ENCODE measurements at regions not wholly inside any gene's neighbourhood (a gene's known extent, or its start where the extent isn't known, plus 50 kb on each side); places are given as distances from the start of the nearest gene placed in this dataset.
"Not testable (repeated sequence)": the region's sequence is repeated elsewhere in the genome, so short reads cannot be mapped to it uniquely, and the experiment has no call there.

DNA sequence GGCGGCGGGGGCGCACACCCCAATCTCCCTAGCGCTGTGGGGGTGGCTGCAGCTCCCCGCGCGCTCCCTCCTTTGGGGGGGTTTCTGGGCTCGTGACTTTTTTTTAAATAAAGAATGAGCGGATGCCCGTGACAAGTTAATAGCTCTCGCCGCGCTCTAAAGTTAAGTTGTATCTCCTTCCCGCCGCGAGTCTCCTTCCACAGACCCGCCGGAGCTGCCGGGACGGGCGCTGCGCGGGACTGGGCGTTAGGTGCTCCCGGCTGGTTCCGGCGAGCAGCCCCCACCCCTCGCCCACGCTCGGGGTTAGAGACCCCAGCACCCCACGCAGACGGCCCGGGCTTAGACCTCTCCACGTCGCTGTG is 82.6 kb upstream of the HMGA2 start:
- no peak for TF ChIP-seq EZH2phosphoT487 (conservative IDR thresholded peaks at IDR 0.05; ENCODE audit: low read length)
- TF ChIP-seq, protein P1, sequence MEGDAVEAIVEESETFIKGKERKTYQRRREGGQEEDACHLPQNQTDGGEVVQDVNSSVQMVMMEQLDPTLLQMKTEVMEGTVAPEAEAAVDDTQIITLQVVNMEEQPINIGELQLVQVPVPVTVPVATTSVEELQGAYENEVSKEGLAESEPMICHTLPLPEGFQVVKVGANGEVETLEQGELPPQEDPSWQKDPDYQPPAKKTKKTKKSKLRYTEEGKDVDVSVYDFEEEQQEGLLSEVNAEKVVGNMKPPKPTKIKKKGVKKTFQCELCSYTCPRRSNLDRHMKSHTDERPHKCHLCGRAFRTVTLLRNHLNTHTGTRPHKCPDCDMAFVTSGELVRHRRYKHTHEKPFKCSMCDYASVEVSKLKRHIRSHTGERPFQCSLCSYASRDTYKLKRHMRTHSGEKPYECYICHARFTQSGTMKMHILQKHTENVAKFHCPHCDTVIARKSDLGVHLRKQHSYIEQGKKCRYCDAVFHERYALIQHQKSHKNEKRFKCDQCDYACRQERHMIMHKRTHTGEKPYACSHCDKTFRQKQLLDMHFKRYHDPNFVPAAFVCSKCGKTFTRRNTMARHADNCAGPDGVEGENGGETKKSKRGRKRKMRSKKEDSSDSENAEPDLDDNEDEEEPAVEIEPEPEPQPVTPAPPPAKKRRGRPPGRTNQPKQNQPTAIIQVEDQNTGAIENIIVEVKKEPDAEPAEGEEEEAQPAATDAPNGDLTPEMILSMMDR (IDR thresholded peaks at IDR 0.05; ENCODE audit: insufficient read depth, low read length, poor library complexity, severe bottlenecking) = no peak
- no peaks in the 10 kb centered on the region for H3K27me3 ChIP-seq (ENCODE audit: low read length)

DNA sequence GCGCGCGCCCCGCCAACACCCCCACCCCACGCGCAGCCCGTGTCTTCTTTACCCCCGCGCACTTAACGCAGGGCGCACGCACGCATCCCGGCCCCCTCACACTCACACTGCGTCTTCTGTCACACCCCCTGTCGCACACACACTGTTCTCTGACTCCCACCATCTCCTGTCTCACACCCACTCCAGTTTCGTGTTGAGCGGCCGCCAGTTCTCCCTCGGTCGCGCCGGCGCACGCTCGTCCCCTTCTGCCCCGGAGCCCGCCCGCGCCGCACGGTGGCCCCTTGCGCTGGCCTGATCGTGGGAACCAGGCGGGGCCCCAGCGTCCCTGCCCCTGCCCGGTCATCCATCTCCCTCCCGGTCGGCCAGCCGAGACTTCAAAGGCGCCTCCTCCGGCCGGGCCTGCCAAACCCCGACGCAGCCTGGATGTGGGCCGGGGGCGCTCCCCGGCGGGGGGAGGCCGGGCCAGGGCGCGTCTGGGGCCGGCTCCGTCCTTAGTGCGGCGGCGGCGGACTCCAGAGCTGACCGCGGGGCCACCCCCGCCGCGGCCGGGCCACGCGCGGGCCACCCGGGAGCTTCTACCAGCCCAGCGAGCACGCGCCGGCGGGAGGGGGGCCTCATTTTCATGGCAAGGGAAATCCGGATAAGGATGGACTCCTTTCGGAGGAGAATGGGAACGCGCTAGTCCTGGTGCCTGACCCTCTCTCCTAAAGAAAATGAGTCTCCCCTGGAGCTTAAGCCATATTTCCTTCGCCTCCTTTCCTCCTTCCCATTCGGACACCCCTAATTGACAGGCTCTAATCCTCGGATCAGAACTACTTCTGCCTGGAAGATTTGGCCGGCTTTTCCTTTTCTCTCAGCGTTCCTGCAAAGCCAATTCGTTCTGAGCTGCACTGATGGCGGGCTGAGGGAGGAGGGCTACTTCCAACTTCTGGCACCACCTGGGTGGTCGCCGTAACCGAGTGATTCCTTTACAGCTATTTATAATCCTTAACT is 82.0 kb upstream of the HMGA2 start:
- H3K9ac ChIP-seq (ENCODE audit: low read length) = no peak overlapping the region
- TF ChIP-seq, protein P1 (IDR thresholded peaks at IDR 0.05; ENCODE audit: insufficient read depth, low read length, poor library complexity, severe bottlenecking) = no peak
- no peak for TF ChIP-seq EZH2phosphoT487 (conservative IDR thresholded peaks at IDR 0.05; ENCODE audit: low read length)
- no peak overlapping the region for H3K27ac ChIP-seq (ENCODE audit: low read depth, low read length)
- H3K4me3 ChIP-seq (ENCODE audit: insufficient read depth, low read length, poor library complexity, severe bottlenecking) = no peak overlapping the region
- no peak overlapping the region for H2AFZ ChIP-seq (ENCODE audit: low read depth, low read length, severe bottlenecking)
- H3F3A ChIP-seq (ENCODE audit: insufficient read depth) = no peaks in the 10 kb centered on the region
- no peaks in the 10 kb centered on the region for H4K20me1 ChIP-seq (ENCODE audit: low read depth, low read length)
- H3K4me2 ChIP-seq (ENCODE audit: low read depth, low read length, poor library complexity, severe bottlenecking) = no peak overlapping the region
- H3K9me3 ChIP-seq (ENCODE audit: insufficient read depth, low read length) = no peaks in the 10 kb centered on the region
- H3K27me3 ChIP-seq (ENCODE audit: low read length) = no peaks in the 10 kb centered on the region
- H3K9me2 ChIP-seq (replicated peaks; ENCODE audit: insufficient read depth, low read length) = no peaks in the 10 kb centered on the region
- H3K36me3 ChIP-seq (ENCODE audit: low read length) = no peaks in the 10 kb centered on the region
- no peaks in the 10 kb centered on the region for H3K79me2 ChIP-seq (ENCODE audit: insufficient read depth, low read length)

More for the DNA sequence above, 82.6 kb upstream of the HMGA2 start:
- Histone ChIP-seq H3K4me2 (ENCODE audit: low read depth, low read length, poor library complexity, severe bottlenecking) (no peak overlapping the region), H2AFZ (ENCODE audit: low read depth, low read length, severe bottlenecking) (no peak overlapping the region), H3K4me3 (ENCODE audit: insufficient read depth, low read length, poor library complexity, severe bottlenecking) (no peak overlapping the region), H3K27ac (ENCODE audit: low read depth, low read length) (no peak overlapping the region), H3F3A (ENCODE audit: insufficient read depth) (no peaks in the 10 kb centered on the region), H3K9me3 (ENCODE audit: insufficient read depth, low read length) (no peaks in the 10 kb centered on the region), H3K9me2 (replicated peaks; ENCODE audit: insufficient read depth, low read length) (no peaks in the 10 kb centered on the region), H3K79me2 (ENCODE audit: insufficient read depth, low read length) (no peaks in the 10 kb centered on the region), H3K9ac (ENCODE audit: low read length) (no peak overlapping the region), H4K20me1 (ENCODE audit: low read depth, low read length) (no peaks in the 10 kb centered on the region), H3K36me3 (ENCODE audit: low read length) (no peaks in the 10 kb centered on the region)

DNA sequence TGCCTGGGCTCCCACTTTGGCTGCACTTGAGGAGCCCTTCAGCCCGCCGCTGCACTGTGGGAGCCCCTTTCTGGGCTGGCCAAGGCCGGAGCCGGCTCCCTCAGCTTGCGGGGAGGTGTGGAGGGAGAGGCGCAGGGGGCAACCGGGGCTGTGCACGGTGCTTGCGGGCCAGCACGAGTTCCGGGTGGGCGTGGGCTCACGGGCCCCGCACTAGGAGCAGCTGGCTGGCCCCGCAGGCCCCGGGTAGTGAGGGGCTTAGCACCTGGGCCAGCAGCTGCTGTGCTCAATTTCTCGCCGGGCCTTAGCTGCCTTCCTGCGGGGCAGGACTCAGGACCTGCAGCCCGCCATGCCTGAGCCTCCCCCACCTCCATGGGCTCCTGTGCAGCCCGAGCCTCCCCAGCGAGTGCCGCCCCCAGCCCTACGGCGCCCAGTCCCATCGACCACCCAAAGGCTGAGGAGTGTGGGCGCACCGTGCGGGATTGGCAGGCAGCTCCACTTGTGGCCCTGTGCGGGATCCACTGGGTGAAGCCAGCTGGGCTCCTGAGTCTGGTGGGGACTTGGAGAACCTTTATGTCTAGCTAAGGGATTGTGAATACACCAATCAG is 79.9 kb upstream of the HMGA2 start:
- not testable (repeated sequence) for H3K9me3 ChIP-seq (ENCODE audit: insufficient read depth, low read length); H3K79me2 ChIP-seq (ENCODE audit: insufficient read depth, low read length); H3F3A ChIP-seq (ENCODE audit: insufficient read depth); H3K27ac ChIP-seq (ENCODE audit: low read depth, low read length); H3K4me3 ChIP-seq (ENCODE audit: insufficient read depth, low read length, poor library complexity, severe bottlenecking); H3K27me3 ChIP-seq (ENCODE audit: low read length); H4K20me1 ChIP-seq (ENCODE audit: low read depth, low read length); H3K36me3 ChIP-seq (ENCODE audit: low read length); H2AFZ ChIP-seq (ENCODE audit: low read depth, low read length, severe bottlenecking); H3K9me2 ChIP-seq (replicated peaks; ENCODE audit: insufficient read depth, low read length); H3K4me2 ChIP-seq (ENCODE audit: low read depth, low read length, poor library complexity, severe bottlenecking); H3K9ac ChIP-seq (ENCODE audit: low read length)

DNA sequence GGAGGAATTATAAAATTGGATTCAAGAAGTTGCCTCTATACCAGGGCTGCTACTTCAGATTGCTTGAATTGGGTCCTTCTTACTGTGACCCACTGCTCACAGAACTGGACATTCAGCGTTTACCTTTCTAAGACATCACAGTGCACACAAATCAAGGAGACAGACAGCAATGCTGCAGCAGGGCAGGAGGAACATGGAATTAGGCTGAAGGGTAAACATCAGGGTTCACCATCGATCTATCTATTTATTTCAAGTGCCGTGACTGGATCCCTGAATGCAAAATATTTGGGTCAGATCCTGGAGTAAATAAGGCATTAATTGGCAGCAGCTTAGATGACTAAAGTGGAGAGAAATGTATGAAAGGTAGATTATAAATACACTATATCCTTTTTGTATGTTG is 76.9 kb upstream of the HMGA2 start:
- H4K20me1 ChIP-seq (ENCODE audit: low read depth, low read length) = no peaks in the 10 kb centered on the region
- H3K9ac ChIP-seq (ENCODE audit: low read length) = no peak overlapping the region

More for the DNA sequence above, 76.9 kb upstream of the HMGA2 start:
- H3K27ac ChIP-seq (ENCODE audit: low read depth, low read length) = no peak overlapping the region
- H3K79me2 ChIP-seq (ENCODE audit: insufficient read depth, low read length) = no peaks in the 10 kb centered on the region
- TF ChIP-seq EZH2phosphoT487 (conservative IDR thresholded peaks at IDR 0.05; ENCODE audit: low read length) = no peak
- H3K4me3 ChIP-seq (ENCODE audit: insufficient read depth, low read length, poor library complexity, severe bottlenecking) = no peak overlapping the region
- H3K27me3 ChIP-seq (ENCODE audit: low read length) = no peaks in the 10 kb centered on the region
- no peaks in the 10 kb centered on the region for H3F3A ChIP-seq (ENCODE audit: insufficient read depth)
- no peak overlapping the region for H2AFZ ChIP-seq (ENCODE audit: low read depth, low read length, severe bottlenecking)
- no peak overlapping the region for H3K4me2 ChIP-seq (ENCODE audit: low read depth, low read length, poor library complexity, severe bottlenecking)
- no peaks in the 10 kb centered on the region for H3K9me3 ChIP-seq (ENCODE audit: insufficient read depth, low read length)
- H3K36me3 ChIP-seq (ENCODE audit: low read length) = no peaks in the 10 kb centered on the region
- H3K9me2 ChIP-seq (replicated peaks; ENCODE audit: insufficient read depth, low read length) = no peaks in the 10 kb centered on the region
